ENCODE measurements at regions not wholly inside any gene's neighbourhood (a gene's known extent, or its start where the extent isn't known, plus 50 kb on each side); places are given as distances from the start of the nearest gene placed in this dataset.
A peak's percentile ranks its signal among the peaks of the same experiment; 100 is the strongest.
"Not testable (repeated sequence)": the region's sequence is repeated elsewhere in the genome, so short reads cannot be mapped to it uniquely, and the experiment has no call there.

DNA sequence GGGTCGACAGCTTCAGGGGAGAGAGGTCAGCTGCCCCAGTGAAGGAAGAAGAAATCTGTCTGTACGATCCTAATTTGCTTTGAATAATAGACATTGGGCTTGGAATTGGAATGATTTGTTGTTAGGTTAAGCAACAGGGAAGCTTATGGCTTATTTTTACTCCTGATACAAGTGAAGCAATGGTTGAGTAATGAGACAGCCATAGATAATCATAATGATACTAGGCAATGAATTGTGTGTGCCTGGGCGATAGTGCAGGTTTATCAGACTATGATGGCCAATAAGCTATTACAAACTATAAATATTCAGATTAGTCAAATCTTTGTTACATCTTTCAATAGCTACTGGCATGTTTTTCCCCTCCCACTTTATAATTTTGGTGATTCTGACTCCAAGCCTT is 140.9 kb upstream of the CDIN1 start:
- Histone ChIP-seq H3K27ac (no peak overlapping the region), H3K36me3 (no peaks in the 10 kb centered on the region), H3K4me3 (no peak overlapping the region), H3K4me1 (no peaks in the 10 kb centered on the region), H3K9me3 (no peaks in the 10 kb centered on the region), H3K27me3 (no peaks in the 10 kb centered on the region)
- DNase-seq, result no peak
- 80 to 85% methylated on average over 3 of the region's 3 CpGs for WGBS, 2 donors
- intact Hi-C loops (cut with DNase I), result no loop called here
- TF ChIP-seq EP300 (IDR thresholded peaks at IDR 0.05) (no peak), POLR2A (IDR thresholded peaks at IDR 0.05) (no peak), POLR2AphosphoS5 (IDR thresholded peaks at IDR 0.05) (no peak)
- TF ChIP-seq, protein P1, sequence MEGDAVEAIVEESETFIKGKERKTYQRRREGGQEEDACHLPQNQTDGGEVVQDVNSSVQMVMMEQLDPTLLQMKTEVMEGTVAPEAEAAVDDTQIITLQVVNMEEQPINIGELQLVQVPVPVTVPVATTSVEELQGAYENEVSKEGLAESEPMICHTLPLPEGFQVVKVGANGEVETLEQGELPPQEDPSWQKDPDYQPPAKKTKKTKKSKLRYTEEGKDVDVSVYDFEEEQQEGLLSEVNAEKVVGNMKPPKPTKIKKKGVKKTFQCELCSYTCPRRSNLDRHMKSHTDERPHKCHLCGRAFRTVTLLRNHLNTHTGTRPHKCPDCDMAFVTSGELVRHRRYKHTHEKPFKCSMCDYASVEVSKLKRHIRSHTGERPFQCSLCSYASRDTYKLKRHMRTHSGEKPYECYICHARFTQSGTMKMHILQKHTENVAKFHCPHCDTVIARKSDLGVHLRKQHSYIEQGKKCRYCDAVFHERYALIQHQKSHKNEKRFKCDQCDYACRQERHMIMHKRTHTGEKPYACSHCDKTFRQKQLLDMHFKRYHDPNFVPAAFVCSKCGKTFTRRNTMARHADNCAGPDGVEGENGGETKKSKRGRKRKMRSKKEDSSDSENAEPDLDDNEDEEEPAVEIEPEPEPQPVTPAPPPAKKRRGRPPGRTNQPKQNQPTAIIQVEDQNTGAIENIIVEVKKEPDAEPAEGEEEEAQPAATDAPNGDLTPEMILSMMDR (IDR thresholded peaks at IDR 0.05), result no peak

GRCh38 chr15:36447373-36447772 is 132.1 kb upstream of the CDIN1 start:
- 89 to 96% methylated on average over 2 of the region's 2 CpGs for WGBS, 2 donors
- H3K4me3 ChIP-seq, result no peak overlapping the region
- no peaks in the 10 kb centered on the region for H3K27me3 ChIP-seq
- DNase-seq, result no peak
- intact Hi-C loops (cut with DNase I), result no loop called here
- H3K27ac ChIP-seq, result peak overlapping the region in 2 of 4 donors; percentile 28 to 47
- TF ChIP-seq POLR2AphosphoS5 (IDR thresholded peaks at IDR 0.05) (peak in 3 of 4 donors; percentile 31 to 74 (median 74)), EP300 (IDR thresholded peaks at IDR 0.05) (no peak)
- H3K9me3 ChIP-seq, result no peaks in the 10 kb centered on the region
- H3K36me3 ChIP-seq, result no peaks in the 10 kb centered on the region
- H3K4me1 ChIP-seq, result peaks cover 0 to 26% (median 22%) of the 10 kb centered on the region in 4 donors

- Histone ChIP-seq H3K4me1 (peaks cover 0 to 26% (median 22%) of the 10 kb centered on the region in 4 donors), H3K27me3 (no peaks in the 10 kb centered on the region), H3K27ac (peak overlapping the region in 1 of 4 donors; percentile 55), H3K9me3 (no peaks in the 10 kb centered on the region), H3K4me3 (no peak overlapping the region), H3K36me3 (no peaks in the 10 kb centered on the region)
- intact Hi-C loops (cut with DNase I), result no loop called here
- TF ChIP-seq, protein P1 (IDR thresholded peaks at IDR 0.05), result no peak
- TF ChIP-seq POLR2AphosphoS5 (IDR thresholded peaks at IDR 0.05) (no peak), EP300 (IDR thresholded peaks at IDR 0.05) (no peak), POLR2A (IDR thresholded peaks at IDR 0.05) (no peak)
- DNase-seq, result no peak
These were observed 131.0 kb upstream of the CDIN1 start for GRCh38 chr15:36448418-36448817.

GRCh38 chr15:36449084-36449661 is 130.3 kb upstream of the CDIN1 start:
- Histone ChIP-seq H3K27ac (peak overlapping the region in 3 of 4 donors; percentile 31 to 55 (median 41)), H3K4me1 (peaks cover 0 to 26% (median 22%) of the 10 kb centered on the region in 4 donors), H3K4me3 (no peak overlapping the region), H3K27me3 (no peaks in the 10 kb centered on the region), H3K9me3 (no peaks in the 10 kb centered on the region), H3K36me3 (no peaks in the 10 kb centered on the region)
- DNase-seq, result no peak
- TF ChIP-seq POLR2AphosphoS5 (IDR thresholded peaks at IDR 0.05), result peak in 2 of 4 donors; percentile 53 to 62
- no peak for TF ChIP-seq EP300 (IDR thresholded peaks at IDR 0.05)
- 18 to 47% methylated on average over 5 of the region's 5 CpGs for WGBS, 2 donors
- intact Hi-C loops (cut with DNase I), result no loop called here

DNA sequence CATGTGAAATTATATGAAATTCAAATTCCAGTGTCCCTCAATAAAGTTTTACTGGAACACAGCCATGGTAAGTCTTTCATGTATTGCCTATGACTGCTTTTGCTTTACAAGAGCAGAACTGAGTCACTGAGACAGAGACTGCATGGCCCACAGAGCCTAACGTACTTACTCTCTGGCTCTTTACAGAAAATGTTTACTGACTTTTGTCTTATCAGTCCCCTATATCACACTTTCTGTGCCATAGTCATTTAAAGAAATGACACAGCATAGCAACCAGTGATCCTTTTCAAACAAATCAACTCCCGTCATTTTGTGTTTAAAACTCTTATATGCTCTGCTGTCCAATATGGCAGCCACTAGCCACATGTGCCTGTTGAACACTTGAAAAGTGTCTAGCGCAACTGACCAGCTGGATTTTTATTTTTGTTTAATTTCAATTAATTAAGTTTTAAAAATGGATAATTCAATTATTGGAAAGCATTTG is 129.7 kb upstream of the CDIN1 start:
- Histone ChIP-seq H3K27me3 (no peaks in the 10 kb centered on the region), H3K4me3 (no peak overlapping the region), H3K27ac (peak overlapping the region in 3 of 4 donors; percentile 31 to 55 (median 41)), H3K36me3 (no peaks in the 10 kb centered on the region), H3K4me1 (peaks cover 0 to 26% (median 22%) of the 10 kb centered on the region in 4 donors), H3K9me3 (no peaks in the 10 kb centered on the region)
- WGBS, 2 donors, result 62 to 83% methylated on average over 3 of the region's 3 CpGs
- DNase-seq, result no peak
- intact Hi-C loops (cut with DNase I), result no loop called here
- TF ChIP-seq, protein P1 (IDR thresholded peaks at IDR 0.05), result no peak
- TF ChIP-seq POLR2AphosphoS5 (IDR thresholded peaks at IDR 0.05) (no peak), POLR2A (IDR thresholded peaks at IDR 0.05) (no peak), EP300 (IDR thresholded peaks at IDR 0.05) (no peak)

DNA sequence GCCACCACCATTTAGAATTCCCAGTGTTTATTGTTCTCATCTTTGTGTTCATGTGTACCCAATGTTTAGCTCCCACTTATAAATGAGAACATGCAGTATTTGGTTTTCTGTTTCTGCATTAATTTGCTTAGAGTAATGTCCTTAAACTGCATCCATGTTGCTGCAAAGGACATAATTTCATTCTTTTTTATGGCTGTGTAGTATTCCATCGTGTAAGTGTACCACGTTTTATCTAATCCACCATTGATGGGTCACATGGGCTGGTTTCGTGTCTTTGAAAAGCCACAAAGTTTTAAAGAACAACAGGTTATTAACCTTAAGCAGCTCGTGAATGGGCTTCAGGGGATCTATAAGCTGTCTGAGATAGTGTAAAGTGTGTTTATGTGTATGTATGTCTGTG is 125.2 kb upstream of the CDIN1 start:
- H3K27ac ChIP-seq; H3K4me1 ChIP-seq; intact Hi-C loops (cut with DNase I); H3K9me3 ChIP-seq; H3K36me3 ChIP-seq; H3K4me3 ChIP-seq; DNase-seq; H3K27me3 ChIP-seq: not testable (repeated sequence)
- WGBS, 2 donors, result 79 to 86% methylated on average over 4 of the region's 4 CpGs
